H1 (cell line): ENCODE measurements at regions not wholly inside any gene's neighbourhood (a gene's known extent, or its start where the extent isn't known, plus 50 kb on each side); places are given as distances from the start of the nearest gene placed in this dataset.

Experiments used
- CTCF ChIA-PET: fragments of 300-600 bp; sonication (Branson Sonifier 250); formaldehyde crosslinking; loops from one replicate; lab custom pipeline; 2021; ENCODE audit not compliant: partially characterized antibody; lab: Charles Lee
- POLR2A ChIA-PET: fragments of 300-600 bp; sonication (Branson Sonifier 250); formaldehyde crosslinking; loops from one replicate; lab custom pipeline; 2021; ENCODE audit warnings: inconsistent platforms; ENCODE audit not compliant: partially characterized antibody; lab: Charles Lee
- DNase-seq, 2 experiments: peaks; one replicate each; pipeline versions ENCODE4 v3.0.0 to v3.0.0-alpha.2; 2010 to 2022; ENCODE audit warnings: low spot score in 2 of 2, low read depth in 1 of 2, mixed read lengths in 1 of 2
- FAIRE-seq: peaks from 2 replicates; lab custom pipeline; 2011; peaks lifted over from hg19 to GRCh38; lab: Jason Lieb, UNC
- H2AFZ ChIP-seq: 2 replicates; pipeline ENCODE4 v1.8.1; 2012; ENCODE audit warnings: low read length, inconsistent platforms
- H2AK5ac ChIP-seq: 2 replicates; pipeline ENCODE4 v1.6.1; 2013; ENCODE audit warnings: low read depth, low read length
- H2BK120ac ChIP-seq: replicated peaks from 2 replicates; pipeline ENCODE3; 2013; ENCODE audit warnings: low read depth, low read length, inconsistent platforms
- H2BK12ac ChIP-seq: 2 replicates; pipeline ENCODE4 v1.6.1; 2013; ENCODE audit warnings: low read depth, low read length
- H2BK15ac ChIP-seq: 2 replicates; pipeline ENCODE4 v1.6.1; 2013; ENCODE audit warnings: low read length
- H2BK20ac ChIP-seq: 2 replicates; pipeline ENCODE4 v1.6.1; 2013; ENCODE audit warnings: low read length
- H2BK5ac ChIP-seq: 2 replicates; pipeline ENCODE4 v1.6.1; 2013; ENCODE audit warnings: low read depth, low read length
- H3K14ac ChIP-seq: 2 replicates; pipeline ENCODE4 v1.6.1; 2013; ENCODE audit warnings: inconsistent platforms; ENCODE audit not compliant: insufficient read length
- H3K18ac ChIP-seq: 2 replicates; pipeline ENCODE4 v1.6.1; 2013; ENCODE audit warnings: low read length; ENCODE audit errors: extremely low read depth
- H3K23ac ChIP-seq: 2 replicates; pipeline ENCODE4 v1.6.1; 2013; ENCODE audit warnings: inconsistent platforms; ENCODE audit not compliant: insufficient read length
- H3K23me2 ChIP-seq: 2 replicates; pipeline ENCODE4 v1.6.1; 2013; ENCODE audit warnings: low read depth, low read length
- H3K27ac ChIP-seq: 2 replicates; pipeline ENCODE4 v1.6.1; 2011; ENCODE audit warnings: low read depth, low read length, inconsistent platforms
- H3K27me3 ChIP-seq, 4 experiments: replicated peaks in 1 of 4; 1 replicate in 1 of 4; 2 replicates in 3 of 4; pipeline versions ENCODE4 v1.6.1 to v1.8.1; 2011 to 2013; ENCODE audit warnings: low read length in 3 of 4, mild to moderate bottlenecking in 3 of 4, inconsistent platforms in 2 of 4, mixed read lengths in 2 of 4, moderate library complexity in 1 of 4; ENCODE audit not compliant: control insufficient read depth in 3 of 4, insufficient read depth in 3 of 4; ENCODE audit errors: extremely low read depth in 1 of 4
- H3K36me3 ChIP-seq, 4 experiments: 2 replicates each; pipeline versions ENCODE4 v1.6.1 to v1.8.1; 2011 to 2013; ENCODE audit warnings: mild to moderate bottlenecking in 4 of 4, low read length in 3 of 4, moderate library complexity in 2 of 4, control low read depth in 1 of 4, inconsistent platforms in 1 of 4; ENCODE audit not compliant: insufficient read depth in 4 of 4, control insufficient read depth in 2 of 4
- H3K4ac ChIP-seq: replicated peaks from 2 replicates; pipeline ENCODE3; 2013; ENCODE audit warnings: low read length, low read depth, mixed read lengths, inconsistent platforms; ENCODE audit not compliant: insufficient read length
- H3K4me1 ChIP-seq, 4 experiments: replicated peaks in 1 of 4; 1 replicate in 1 of 4; 2 replicates in 3 of 4; pipeline versions ENCODE4 v1.6.1 to v1.8.1; 2011 to 2013; ENCODE audit warnings: low read length in 3 of 4, inconsistent platforms in 2 of 4, mixed read lengths in 1 of 4; ENCODE audit not compliant: insufficient read depth in 4 of 4, control insufficient read depth in 3 of 4
- H3K4me2 ChIP-seq, 2 experiments: 2 replicates each; pipeline versions ENCODE4 v1.6.1 to v1.8.1; 2011 to 2013; ENCODE audit warnings: low read depth in 2 of 2, low read length in 2 of 2, control low read depth in 1 of 2, inconsistent platforms in 1 of 2, mild to moderate bottlenecking in 1 of 2; ENCODE audit not compliant: insufficient read depth in 1 of 2
- H3K4me3 ChIP-seq, 4 experiments: fragments of 200-600, 300-600 bp in 1 of 4; sonication (generic), shearing (Covaris generic), sonication (Bioruptor Twin) in 1 of 4; 2 replicates each; pipeline versions ENCODE4 v1.5.1 to v1.8.1; 2011 to 2016; ENCODE audit warnings: low read length in 4 of 4, low read depth in 3 of 4, control low read depth in 2 of 4, inconsistent platforms in 2 of 4, mild to moderate bottlenecking in 2 of 4, mixed read lengths in 1 of 4, moderate library complexity in 1 of 4; ENCODE audit not compliant: insufficient read depth in 2 of 4; ENCODE audit errors: extremely low read depth in 1 of 4
- H3K56ac ChIP-seq: replicated peaks from 2 replicates; pipeline ENCODE3; 2013; ENCODE audit warnings: low read depth, mild to moderate bottlenecking, mixed read lengths, low read length, inconsistent platforms; ENCODE audit not compliant: insufficient read length
- H3K79me1 ChIP-seq: 2 replicates; pipeline ENCODE4 v1.6.1; 2013; ENCODE audit warnings: low read depth, low read length, control low read depth
- H3K79me2 ChIP-seq, 2 experiments: 2 replicates each; pipeline versions ENCODE4 v1.6.1 to v1.8.1; 2012 to 2013; ENCODE audit warnings: low read length in 2 of 2, mild to moderate bottlenecking in 2 of 2, inconsistent platforms in 1 of 2; ENCODE audit not compliant: insufficient read depth in 2 of 2, control insufficient read depth in 1 of 2
- H3K9ac ChIP-seq, 4 experiments: replicated peaks in 1 of 4; 1 replicate in 1 of 4; 2 replicates in 3 of 4; pipeline versions ENCODE4 v1.6.1 to v1.8.1; 2011 to 2013; ENCODE audit warnings: low read depth in 3 of 4, low read length in 3 of 4, control low read depth in 2 of 4, mild to moderate bottlenecking in 2 of 4, moderate library complexity in 2 of 4, inconsistent platforms in 1 of 4; ENCODE audit errors: extremely low read depth in 1 of 4
- H3K9me3 ChIP-seq, 2 experiments: 2 replicates each; pipeline versions ENCODE4 v1.6.1 to v1.8.1; 2012 to 2013; ENCODE audit warnings: mild to moderate bottlenecking in 2 of 2, moderate library complexity in 2 of 2, control low read depth in 1 of 2, inconsistent platforms in 1 of 2, low read depth in 1 of 2, low read length in 1 of 2, mixed read lengths in 1 of 2; ENCODE audit not compliant: insufficient read depth in 2 of 2
- H4K20me1 ChIP-seq, 2 experiments: replicated peaks in 1 of 2; 2 replicates each; pipeline versions ENCODE3 to v1.8.1; 2011 to 2013; ENCODE audit warnings: inconsistent platforms in 2 of 2, low read length in 2 of 2, mild to moderate bottlenecking in 1 of 2; ENCODE audit not compliant: insufficient read depth in 2 of 2, control insufficient read depth in 1 of 2
- H4K5ac ChIP-seq: 2 replicates; pipeline ENCODE4 v1.6.1; 2013; ENCODE audit warnings: low read length, low read depth, mixed read lengths, inconsistent platforms; ENCODE audit not compliant: insufficient read length
- H4K8ac ChIP-seq: 2 replicates; pipeline ENCODE4 v1.8.0; 2013; ENCODE audit warnings: mild to moderate bottlenecking, moderate library complexity, low read length, inconsistent platforms; ENCODE audit not compliant: insufficient read depth; ENCODE audit errors: extremely low read depth
- H4K91ac ChIP-seq: replicated peaks from 2 replicates; pipeline ENCODE3; 2013; ENCODE audit warnings: low read length, mixed read lengths, inconsistent platforms; ENCODE audit not compliant: insufficient read length
- BACH1 ChIP-seq: IDR thresholded peaks from 2 replicates; pipeline ENCODE4 v1.6.1; 2012; ENCODE audit warnings: low read length, improper control_type of control experiment
- CHD2 ChIP-seq: IDR thresholded peaks from 2 replicates; pipeline ENCODE4 v1.6.1; 2012; ENCODE audit warnings: low read length, improper control_type of control experiment
- CTBP2 ChIP-seq: IDR thresholded peaks from 2 replicates; pipeline ENCODE4 v1.7.0; 2011; ENCODE audit warnings: borderline replicate concordance, mild to moderate bottlenecking, moderate library complexity, mixed read lengths, low read length; ENCODE audit not compliant: insufficient read depth, insufficient read length
- EGR1 ChIP-seq: IDR thresholded peaks from 2 replicates; pipeline ENCODE4 v1.6.1; 2011; ENCODE audit warnings: low read depth, low read length, borderline replicate concordance
- GTF2F1 ChIP-seq: IDR thresholded peaks from 2 replicates; pipeline ENCODE4 v1.6.1; 2012; ENCODE audit warnings: low read depth, low read length, improper control_type of control experiment, borderline replicate concordance
- NANOG ChIP-seq: IDR thresholded peaks from 2 replicates; pipeline ENCODE4 v1.6.1; 2011; ENCODE audit warnings: low read length, low read depth, mild to moderate bottlenecking, inconsistent platforms; ENCODE audit not compliant: insufficient read depth, poor library complexity, severe bottlenecking
- POLR2A ChIP-seq, 2 experiments: IDR thresholded peaks; 1 replicate in 1 of 2; 2 replicates in 1 of 2; pipeline ENCODE4 v1.6.1; 2011; ENCODE audit warnings: low read depth in 2 of 2, low read length in 2 of 2, mild to moderate bottlenecking in 2 of 2; ENCODE audit errors: control extremely low read depth in 1 of 2
- POU5F1 ChIP-seq: IDR thresholded peaks from 2 replicates; pipeline ENCODE4 v1.6.1; 2011; ENCODE audit warnings: low read depth, mild to moderate bottlenecking, low read length, moderate library complexity
- SP1 ChIP-seq: IDR thresholded peaks from 2 replicates; pipeline ENCODE4 v1.6.1; 2011; ENCODE audit warnings: low read depth, low read length
- SUZ12 ChIP-seq: fragments of 200-600 bp; sonication (generic); IDR thresholded peaks from 2 replicates; pipeline ENCODE4 v1.6.1; 2012; ENCODE audit warnings: mild to moderate bottlenecking, inconsistent platforms, low read length, moderate library complexity, mixed read lengths
- TBP ChIP-seq: IDR thresholded peaks from 2 replicates; pipeline ENCODE4 v1.6.1; 2011; ENCODE audit warnings: low read depth, low read length, improper control_type of control experiment
- WGBS, 2 experiments: shearing (Covaris generic) in 1 of 2; methylation state at CpG; one replicate each; pipeline versions ENCODE4 v1.1.6 to v1.1.7; 2013 to 2015; ENCODE audit warnings: low lambda C conversion rate in 2 of 2, mixed read lengths in 2 of 2, inconsistent platforms in 1 of 2, low coverage in 1 of 2, missing lambda C conversion rate in 1 of 2; ENCODE audit not compliant: insufficient replicate concordance in 2 of 2, insufficient coverage in 1 of 2, insufficient read length in 1 of 2; ENCODE audit errors: extremely low coverage in 1 of 2, missing lambda C conversion rate in 1 of 2; 5-methylcytosine and 5-hydroxymethylcytosine counted together

GRCh38 chr7:114302858-114303257, 111.8 kb upstream of the FOXP2 start:
- no peak overlapping the region for H3K23ac ChIP-seq
- H3K36me3 ChIP-seq = no peaks in the 10 kb centered on the region
- H2BK15ac ChIP-seq = no peak overlapping the region
- no peak overlapping the region for H3K4ac ChIP-seq
- 87% methylated on average over 4 of the region's 4 CpGs; no CpG with 5 or more reads in 1 of the 2 experiments for WGBS, 2 experiments
- POLR2A ChIA-PET = no interaction called here
- no peaks in the 10 kb centered on the region for H3K27me3 ChIP-seq
- no peak overlapping the region for H2BK5ac ChIP-seq
- no peak overlapping the region for H2AK5ac ChIP-seq
- H3K18ac ChIP-seq = no peak overlapping the region
- no peak overlapping the region for H4K5ac ChIP-seq
- H3K56ac ChIP-seq = no peak overlapping the region
- no peaks in the 10 kb centered on the region for H4K20me1 ChIP-seq
- H3K14ac ChIP-seq = no peak overlapping the region
- no peak for TF ChIP-seq GTF2F1
- TF ChIP-seq POU5F1 = no peak
- no peak for TF ChIP-seq CHD2
- TF ChIP-seq BACH1 = no peak
- no peak for TF ChIP-seq POLR2A (IDR thresholded peaks at IDR 0.05; ENCODE audit: control extremely low read depth in 1 of 2, low read depth in 2 of 2, low read length in 2 of 2)
- TF ChIP-seq EGR1 = no peak
- TF ChIP-seq NANOG = no peak
- no peak for TF ChIP-seq TBP
- no peak for TF ChIP-seq SP1
- TF ChIP-seq CTBP2 = no peak
- TF ChIP-seq SUZ12 = no peak
- no peak overlapping the region for H2BK20ac ChIP-seq
- CTCF ChIA-PET = no interaction called here
- H4K8ac ChIP-seq = no peak overlapping the region
- H3K79me2 ChIP-seq = no peaks in the 10 kb centered on the region
- no peaks in the 10 kb centered on the region for H3K79me1 ChIP-seq
- no peaks in the 10 kb centered on the region for H3K4me1 ChIP-seq
- DNase-seq (no peak), FAIRE-seq (no peak)
- H4K91ac ChIP-seq = no peak overlapping the region
- no peak overlapping the region for H2BK120ac ChIP-seq
- no peak overlapping the region for H3K4me3 ChIP-seq
- H3K23me2 ChIP-seq = no peaks in the 10 kb centered on the region; the same call in 1 of the 2 replicates
- H2BK12ac ChIP-seq = no peak overlapping the region
- H3K27ac ChIP-seq = no peak overlapping the region
- no peak overlapping the region for H3K4me2 ChIP-seq
- H2AFZ ChIP-seq = no peak overlapping the region
- no peaks in the 10 kb centered on the region for H3K9me3 ChIP-seq
- no peak overlapping the region for H3K9ac ChIP-seq
